ENCODE measurements at regions not wholly inside any gene's neighbourhood (a gene's known extent, or its start where the extent isn't known, plus 50 kb on each side); places are given as distances from the start of the nearest gene placed in this dataset.

GRCh38 chr1:60984062-60984799 lies 98.1 kb upstream of the NFIA start (continued):
- TF ChIP-seq TP53 (CRISPR knock-in tag; IDR thresholded peaks at IDR 0.05) (no peak), AR (CRISPR knock-in tag; IDR thresholded peaks at IDR 0.05) (no peak), ZNF416 (CRISPR knock-in tag; IDR thresholded peaks at IDR 0.05) (no peak), PRRX2 (CRISPR knock-in tag; IDR thresholded peaks at IDR 0.05) (no peak), ZNF425 (CRISPR knock-in tag; conservative IDR thresholded peaks at IDR 0.05) (no peak), IRF1 (CRISPR knock-in tag; IDR thresholded peaks at IDR 0.05) (no peak)

- ATAC-seq: no peak
- Mint-ChIP-seq H3K27me3 (ENCODE audit: low read depth) (no peaks in the 10 kb centered on the region; the same call in 1 of the 2 replicates), H3K9me3 (no peaks in the 10 kb centered on the region), H3K4me3 (no peak overlapping the region), H3K4me1 (peaks cover 2% of the 10 kb centered on the region; the same call in 1 of the 2 replicates), H3K27ac (no peak overlapping the region), H3K36me3 (no peaks in the 10 kb centered on the region)
- CTCF ChIA-PET: interaction anchor here (1.5 kb wide), 1 partner anchor 66 kb away, joined by 4 read pairs; no protein-coding TSS in a partner anchor
- DNase-seq (ENCODE audit: low spot score): no peak
- POLR2A ChIA-PET: no interaction called here
- no peak for TF ChIP-seq ZNF263 (CRISPR knock-in tag; IDR thresholded peaks at IDR 0.05; ENCODE audit: low read depth)
- TF ChIP-seq TEAD1 (CRISPR knock-in tag; IDR thresholded peaks at IDR 0.05): no peak
- no peak for TF ChIP-seq FOXP1 (CRISPR knock-in tag; IDR thresholded peaks at IDR 0.05; ENCODE audit: borderline replicate concordance)
- TF ChIP-seq NFE2L1 (CRISPR knock-in tag; IDR thresholded peaks at IDR 0.05): no peak
- TF ChIP-seq ZSCAN18 (CRISPR knock-in tag; IDR thresholded peaks at IDR 0.05): no peak
- no peak for TF ChIP-seq AR (CRISPR knock-in tag; IDR thresholded peaks at IDR 0.05)
- no peak for TF ChIP-seq MAX (CRISPR knock-in tag; IDR thresholded peaks at IDR 0.05)
- TF ChIP-seq NFATC4 (CRISPR knock-in tag; IDR thresholded peaks at IDR 0.05): no peak
- no peak for TF ChIP-seq IRF2 (CRISPR knock-in tag; IDR thresholded peaks at IDR 0.05; ENCODE audit: borderline replicate concordance, low read depth)
- no peak for TF ChIP-seq E2F4 (CRISPR knock-in tag; IDR thresholded peaks at IDR 0.05; ENCODE audit: borderline replicate concordance, low read depth)
- TF ChIP-seq GRHL2 (CRISPR knock-in tag; IDR thresholded peaks at IDR 0.05; ENCODE audit: insufficient replicate concordance, severe bottlenecking): no peak
- TF ChIP-seq ARID4B (CRISPR knock-in tag; IDR thresholded peaks at IDR 0.05; ENCODE audit: borderline replicate concordance): no peak
- no peak for TF ChIP-seq NR2C2 (CRISPR knock-in tag; IDR thresholded peaks at IDR 0.05)
- no peak for TF ChIP-seq SMAD4 (CRISPR knock-in tag; IDR thresholded peaks at IDR 0.05)
Measured at GRCh38 chr1:60983701-60984061, 98.7 kb upstream of the NFIA start.
